GM21529 (cell line): ENCODE measurements at regions not wholly inside any gene's neighbourhood (a gene's known extent, or its start where the extent isn't known, plus 50 kb on each side); places are given as distances from the start of the nearest gene placed in this dataset.
A peak's percentile ranks its signal among the peaks of the same experiment; 100 is the strongest.

Experiments used
- ATAC-seq: cut with Tn5 transposase; IDR thresholded peaks from one replicate; pipeline ENCODE4 v1.9.1; 2021; ENCODE audit not compliant: unreplicated experiment

DNA sequence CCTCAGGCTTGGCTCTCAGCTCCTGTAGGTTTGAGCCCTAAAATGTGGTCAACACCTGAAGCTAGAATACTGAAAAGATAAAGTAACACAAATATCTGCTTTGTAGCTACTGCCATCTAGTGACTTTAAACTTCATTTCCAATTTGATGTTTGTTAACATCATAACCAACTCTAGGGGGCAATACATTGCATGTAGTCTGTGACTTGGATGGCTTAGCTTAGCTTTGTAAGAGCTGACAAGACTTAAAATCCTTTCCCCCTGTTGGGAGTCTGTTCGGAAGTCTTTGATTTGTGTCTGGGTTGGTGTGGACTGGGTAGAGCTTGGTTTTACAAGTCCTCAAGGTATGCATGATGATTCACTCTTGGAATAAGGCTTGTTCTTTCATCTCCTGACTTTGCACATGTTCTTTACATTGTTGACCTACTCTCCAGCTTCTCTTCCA lies 51.7 kb downstream of the SCN11A start:
- peak; percentile 86 for ATAC-seq

DNA sequence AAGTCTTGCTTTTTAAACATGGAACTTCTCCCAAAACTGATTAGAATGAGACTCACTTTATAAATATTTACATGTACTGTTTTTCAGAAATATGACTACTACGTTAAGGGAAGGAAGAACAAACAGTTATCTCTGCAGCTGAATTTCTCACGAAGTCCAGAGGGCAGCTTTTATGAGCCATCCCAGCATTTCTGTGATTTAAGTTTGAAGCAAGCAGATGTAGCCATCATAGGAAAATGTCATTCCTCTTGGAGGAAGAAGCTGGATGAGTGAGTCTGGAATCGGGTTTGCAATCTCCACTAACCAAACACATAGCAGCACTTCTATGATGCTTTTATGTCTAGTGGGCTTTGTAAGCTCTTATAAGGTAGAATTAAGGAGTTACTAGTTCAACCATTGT lies 53.7 kb downstream of the SCN11A start:
- ATAC-seq, result no peak

DNA sequence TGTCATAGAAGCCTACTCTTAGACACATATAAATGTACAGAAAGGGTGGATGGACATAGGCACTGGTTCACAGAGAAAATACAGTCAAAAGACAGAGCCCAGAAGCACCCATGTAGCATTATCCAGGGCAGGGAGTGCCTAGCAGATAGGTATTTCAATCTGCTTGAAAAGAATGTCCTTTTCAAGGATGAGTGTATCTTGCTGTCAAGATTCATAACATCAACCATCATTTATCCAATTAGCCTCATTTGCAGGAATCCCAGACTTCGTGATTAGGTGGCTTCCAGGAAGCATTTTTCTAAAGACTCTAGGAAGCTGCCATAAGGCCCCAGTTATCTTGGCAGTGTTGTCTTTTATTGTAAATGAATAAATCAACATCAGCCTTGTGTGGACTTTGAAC lies 55.6 kb downstream of the SCN11A start:
- ATAC-seq, result no peak

DNA sequence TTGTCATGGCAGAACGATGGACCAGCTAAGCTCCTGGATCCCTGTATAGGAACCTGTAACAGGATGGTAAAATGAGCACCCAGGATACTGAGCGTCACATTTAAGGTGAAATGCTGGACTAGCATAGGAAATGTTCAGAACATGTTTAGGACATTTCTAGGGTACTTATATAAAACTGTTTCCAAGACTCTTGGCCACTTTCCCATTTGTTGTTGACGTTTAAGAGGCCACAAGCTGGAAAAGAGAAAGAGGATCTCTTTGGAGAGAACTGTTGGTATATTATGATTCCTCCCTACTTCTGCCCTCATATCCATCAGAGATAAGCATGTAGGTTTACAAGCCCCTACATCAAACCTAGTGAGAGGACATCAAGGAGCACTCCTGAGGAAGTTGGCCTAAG lies 57.5 kb downstream of the SCN11A start:
- ATAC-seq, result no peak

DNA sequence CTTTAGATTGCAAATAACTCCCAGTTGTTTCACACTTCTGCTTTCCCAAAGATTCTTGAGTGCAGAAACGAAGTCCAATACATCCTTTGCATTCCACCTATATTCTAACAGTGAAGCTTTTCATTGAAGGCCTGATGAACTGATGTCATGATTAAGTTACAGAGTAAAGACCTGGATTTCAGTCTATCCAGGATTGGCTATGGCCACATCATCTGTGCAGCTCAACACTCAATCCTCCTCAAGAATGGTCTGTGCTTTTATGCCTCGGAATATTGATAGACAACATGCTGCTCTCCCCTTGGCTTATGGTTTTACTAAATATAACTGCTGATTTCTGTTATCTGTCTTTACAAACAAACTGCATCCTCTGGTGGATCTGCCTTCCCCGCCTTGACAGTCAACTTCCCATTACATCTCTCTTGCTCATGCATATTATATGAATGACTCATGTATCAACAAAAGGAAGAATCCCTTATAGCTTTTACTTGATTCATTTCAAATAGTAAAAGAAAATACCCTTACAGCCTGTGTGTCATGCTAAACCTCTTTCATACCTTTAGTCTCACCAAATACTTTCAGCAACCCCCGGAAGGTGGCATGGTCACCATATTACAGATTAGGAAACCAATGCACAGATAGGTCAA lies 59.5 kb downstream of the SCN11A start:
- ATAC-seq, result no peak

DNA sequence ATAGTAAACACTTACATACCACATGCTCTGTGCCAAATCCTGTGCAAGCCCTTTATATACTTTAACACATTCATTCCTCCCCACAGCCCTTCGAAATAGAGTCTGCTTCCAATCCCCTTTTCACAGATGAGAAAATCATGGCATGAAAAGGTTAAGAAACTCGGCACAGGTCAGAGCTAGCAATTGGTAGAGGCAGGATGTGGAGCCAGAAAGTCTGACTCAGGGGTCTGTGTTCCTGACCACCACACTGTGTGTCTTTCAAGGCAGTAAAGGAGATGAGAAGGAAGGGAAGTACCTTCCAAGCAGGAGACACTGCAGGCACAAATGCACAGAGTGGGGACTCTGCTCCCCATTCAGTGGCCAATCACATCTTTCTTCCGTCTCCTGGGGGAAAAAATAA lies 61.1 kb downstream of the SCN11A start:
- no peak for ATAC-seq

DNA sequence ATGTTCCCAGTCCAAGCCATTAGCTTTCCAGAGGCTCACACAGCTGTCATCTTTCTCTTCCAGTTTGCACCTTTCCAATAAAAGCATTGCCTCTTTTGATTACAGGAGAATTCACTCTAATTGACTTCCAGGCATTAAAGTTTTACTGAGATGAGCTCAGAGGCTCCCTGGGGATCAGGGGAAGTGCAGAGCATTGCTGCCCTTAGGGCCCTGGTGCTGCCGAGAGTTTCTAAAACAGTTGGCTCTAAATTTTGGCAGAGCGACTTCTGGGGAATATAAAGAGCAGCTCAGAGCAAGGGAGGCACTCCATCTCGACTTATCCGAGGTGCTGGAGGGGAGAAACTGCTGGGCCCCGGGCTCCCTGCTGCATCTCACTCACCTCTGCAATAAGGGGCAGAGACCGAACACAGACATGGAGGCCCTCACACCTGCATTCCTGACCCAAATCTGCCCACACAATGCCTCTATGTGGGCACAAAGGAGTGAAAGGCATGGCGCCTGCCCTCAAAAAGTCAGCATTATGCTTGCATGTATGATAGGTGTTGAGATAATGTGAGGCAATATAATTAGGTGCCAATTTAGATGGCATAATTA lies 61.7 kb downstream of the SCN11A start:
- ATAC-seq, result no peak

DNA sequence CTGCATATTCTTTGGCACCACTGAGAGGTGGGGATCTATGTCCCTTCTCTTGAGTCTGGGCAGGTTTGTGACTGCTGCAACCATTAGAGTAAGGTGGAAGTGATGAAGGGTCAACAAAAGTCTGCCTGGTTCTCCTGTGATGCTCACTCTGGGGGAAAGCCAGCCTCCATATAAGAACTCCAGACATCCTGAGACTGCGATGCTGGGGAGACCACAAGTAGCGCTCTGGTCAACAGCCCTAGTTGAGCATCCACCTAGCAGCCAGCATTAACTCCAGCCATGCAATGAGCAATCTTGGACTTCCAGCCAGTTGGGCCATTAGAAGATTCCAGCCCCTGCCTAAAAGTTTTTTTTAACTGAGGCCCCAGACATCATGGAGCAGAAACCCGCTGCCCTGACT lies 62.8 kb downstream of the SCN11A start:
- ATAC-seq, result no peak

DNA sequence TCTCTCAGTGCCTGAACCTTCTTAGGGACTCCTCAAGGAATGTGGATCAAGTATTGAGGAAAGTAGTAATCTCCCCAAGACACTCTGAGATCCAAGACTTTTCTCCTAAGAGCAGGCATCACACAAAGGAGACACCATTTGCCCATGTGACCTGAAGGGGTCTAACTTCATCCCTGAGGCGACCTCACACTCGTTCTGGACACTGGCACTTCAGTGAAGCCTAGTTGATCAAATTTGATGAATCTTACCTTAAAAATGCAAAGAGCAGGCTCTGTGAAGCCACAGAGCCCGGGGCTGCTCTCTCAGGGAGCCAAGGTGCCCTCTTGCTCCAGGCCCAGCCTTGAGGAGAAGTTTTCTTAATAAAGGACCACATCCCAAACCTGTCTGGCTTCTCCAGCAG lies 64.3 kb downstream of the SCN11A start:
- no peak for ATAC-seq

DNA sequence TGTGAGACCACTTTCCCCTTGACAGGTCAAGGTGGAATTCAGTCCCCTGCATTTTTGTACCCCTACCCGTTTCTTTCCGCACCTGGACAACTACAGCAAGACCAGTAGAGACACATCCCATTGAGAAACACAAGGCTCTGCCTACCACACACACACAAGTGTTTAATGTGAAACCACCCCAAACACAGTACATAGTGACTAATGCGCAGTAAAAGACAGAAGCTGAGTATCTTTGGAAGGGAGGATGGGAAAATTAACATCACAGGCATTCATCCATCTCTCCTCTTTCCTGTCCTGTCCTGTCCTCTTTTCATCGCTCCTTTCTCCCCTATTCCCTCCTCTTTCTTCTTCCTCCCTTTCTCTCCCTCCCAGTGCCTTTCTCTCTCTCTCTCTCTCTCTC lies 64.8 kb downstream of the SCN11A start:
- ATAC-seq, result no peak

DNA sequence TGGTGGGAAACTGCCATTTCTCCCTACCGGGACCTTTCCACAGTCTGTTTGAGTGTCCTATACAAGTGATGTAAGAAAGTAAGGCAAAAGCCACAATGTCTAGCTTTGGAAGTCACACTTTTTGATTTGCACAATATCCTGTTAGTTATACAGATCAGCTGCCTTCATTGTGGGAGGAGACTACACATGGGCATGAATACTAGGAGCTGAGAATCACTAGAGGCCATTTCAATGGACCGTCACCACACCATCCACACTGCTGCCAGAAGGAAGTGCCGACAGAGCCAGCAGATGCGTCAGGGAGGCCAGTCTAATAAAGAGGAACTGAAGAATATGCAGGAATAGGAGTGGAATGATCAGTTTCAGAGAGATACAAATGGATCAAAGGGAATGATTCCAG lies 65.8 kb downstream of the SCN11A start:
- no peak for ATAC-seq

DNA sequence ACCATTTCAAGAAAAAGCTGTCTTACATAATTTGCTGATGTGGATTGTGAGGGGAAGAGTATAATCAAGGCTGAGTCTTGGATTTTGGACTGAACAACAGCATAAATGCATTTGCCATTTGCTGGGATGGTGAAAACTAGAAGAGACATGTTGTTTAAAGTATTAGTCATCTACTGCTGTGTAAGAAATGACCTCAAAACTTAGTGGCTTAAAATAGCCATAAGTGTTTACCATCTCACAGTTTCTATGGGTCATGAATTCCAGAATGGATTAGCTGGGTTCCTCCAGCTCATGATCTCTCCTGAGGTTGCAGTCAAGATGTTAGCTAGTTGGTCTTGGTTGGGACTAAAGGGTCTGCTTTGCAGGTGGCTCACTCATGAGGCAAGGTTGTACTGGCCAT lies 66.2 kb downstream of the SCN11A start:
- no peak for ATAC-seq

DNA sequence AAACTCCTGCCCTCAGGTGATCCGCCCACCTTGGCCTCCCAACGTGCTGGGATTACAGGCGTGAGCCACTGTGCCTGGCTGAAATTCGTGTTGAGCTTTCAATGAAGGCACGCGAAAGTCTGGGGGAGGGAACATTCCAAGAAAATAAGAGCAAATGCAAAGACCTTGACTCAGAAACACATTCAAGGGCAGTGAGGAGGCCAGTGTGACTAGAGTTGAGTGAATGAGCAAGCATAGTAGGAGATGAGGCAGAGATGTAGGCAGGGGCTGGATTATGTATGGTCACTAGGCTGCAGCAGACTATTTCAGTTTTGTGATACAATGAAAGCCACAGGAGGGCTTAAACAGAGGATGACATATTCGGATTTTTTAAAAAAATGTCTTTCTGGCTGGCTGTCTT lies 67.0 kb downstream of the SCN11A start:
- ATAC-seq, result no peak

DNA sequence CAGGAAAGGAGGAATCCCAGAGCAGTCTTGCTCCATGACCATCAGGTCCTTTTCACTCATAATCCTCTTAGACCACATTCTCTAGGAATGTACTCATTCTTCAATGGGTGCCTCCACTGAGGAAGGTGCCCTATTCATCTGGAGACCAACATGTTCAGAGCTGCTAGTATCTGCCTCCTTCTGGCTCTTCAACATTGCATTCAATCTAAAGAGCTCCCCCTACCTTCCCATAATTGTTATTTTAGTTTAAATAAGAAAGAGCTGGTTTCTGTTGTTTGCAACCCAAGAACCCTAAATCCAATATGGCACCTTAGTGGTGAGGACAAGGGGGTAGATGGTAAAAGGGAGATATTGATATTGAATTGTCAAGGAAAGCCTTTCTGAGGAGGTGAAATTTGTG lies 67.6 kb downstream of the SCN11A start:
- no peak for ATAC-seq

DNA sequence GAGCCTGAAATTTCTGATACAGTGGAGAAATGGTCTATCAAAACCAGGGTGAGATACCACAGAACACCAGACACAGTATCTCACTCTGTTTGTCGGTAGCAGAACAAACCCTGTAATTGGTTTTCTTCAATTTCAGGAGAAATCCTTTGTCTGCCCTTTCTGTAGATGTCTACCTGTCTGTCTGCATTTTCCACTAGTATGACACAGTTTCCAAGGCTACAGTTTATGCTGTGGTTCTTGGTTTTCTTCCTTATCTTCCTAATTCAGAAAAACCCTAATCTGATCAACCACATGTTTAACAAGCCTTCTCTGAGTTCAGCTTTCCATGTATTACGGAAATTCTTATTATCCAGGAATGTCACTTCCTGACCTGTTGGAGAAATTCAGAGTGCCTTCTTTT lies 70.8 kb downstream of the SCN11A start:
- no peak for ATAC-seq

DNA sequence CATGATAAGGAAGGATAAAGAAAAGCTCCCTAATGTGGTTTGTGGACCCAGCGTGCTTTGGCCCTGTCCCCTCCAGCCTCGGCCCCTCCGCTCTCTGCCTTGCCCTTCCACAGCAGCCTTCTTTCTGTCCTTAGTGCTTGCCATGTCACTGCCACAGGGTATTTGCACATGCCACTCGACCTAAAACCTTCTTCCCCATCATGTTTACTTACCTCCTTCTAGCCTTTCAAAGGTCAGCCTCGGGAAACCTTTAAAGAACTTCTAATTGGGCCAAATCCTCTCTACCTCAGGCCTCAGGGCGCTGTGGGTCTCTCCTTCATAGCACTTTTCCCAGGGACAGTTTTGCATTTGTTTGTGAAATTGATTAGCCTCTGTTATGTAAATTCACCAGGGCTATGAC lies 73.0 kb downstream of the SCN11A start:
- no peak for ATAC-seq

DNA sequence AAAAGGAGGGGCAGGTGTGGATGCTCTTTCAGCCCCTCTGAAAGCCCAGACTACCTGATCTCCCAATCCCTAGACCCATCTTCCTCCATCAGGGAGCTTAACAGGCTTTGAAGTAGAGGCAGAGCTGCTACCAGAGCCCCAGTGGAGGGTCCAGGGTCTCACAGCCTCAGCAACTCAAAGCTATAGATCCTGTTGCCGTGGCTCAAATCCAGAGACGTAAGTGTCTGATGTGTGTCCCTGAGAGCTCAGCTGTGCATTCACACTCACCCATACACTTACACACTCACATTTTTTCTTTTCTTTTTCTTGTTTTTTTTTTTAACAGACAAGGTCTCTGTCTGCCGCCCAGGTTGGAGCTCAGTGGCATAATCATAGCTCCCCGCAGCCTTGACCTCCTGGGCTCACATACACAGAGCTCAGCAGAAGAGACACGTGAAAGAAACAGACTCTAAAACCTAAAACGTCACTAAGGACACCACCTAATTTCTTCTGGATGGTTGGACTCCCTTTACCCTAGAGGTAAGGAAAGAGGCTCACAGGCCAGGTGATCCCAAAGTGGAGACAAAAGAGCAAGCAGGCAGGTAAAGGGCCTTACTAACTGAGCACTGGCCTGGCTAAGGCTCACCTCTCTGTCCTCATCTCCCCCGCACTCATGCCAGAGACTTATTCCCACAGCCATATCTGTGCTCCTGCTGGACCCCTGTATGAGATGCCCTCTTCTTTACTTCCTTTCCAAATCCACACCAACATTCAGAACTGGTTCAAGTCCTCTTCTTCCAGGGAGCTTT lies 80.7 kb downstream of the SCN11A start:
- no peak for ATAC-seq

DNA sequence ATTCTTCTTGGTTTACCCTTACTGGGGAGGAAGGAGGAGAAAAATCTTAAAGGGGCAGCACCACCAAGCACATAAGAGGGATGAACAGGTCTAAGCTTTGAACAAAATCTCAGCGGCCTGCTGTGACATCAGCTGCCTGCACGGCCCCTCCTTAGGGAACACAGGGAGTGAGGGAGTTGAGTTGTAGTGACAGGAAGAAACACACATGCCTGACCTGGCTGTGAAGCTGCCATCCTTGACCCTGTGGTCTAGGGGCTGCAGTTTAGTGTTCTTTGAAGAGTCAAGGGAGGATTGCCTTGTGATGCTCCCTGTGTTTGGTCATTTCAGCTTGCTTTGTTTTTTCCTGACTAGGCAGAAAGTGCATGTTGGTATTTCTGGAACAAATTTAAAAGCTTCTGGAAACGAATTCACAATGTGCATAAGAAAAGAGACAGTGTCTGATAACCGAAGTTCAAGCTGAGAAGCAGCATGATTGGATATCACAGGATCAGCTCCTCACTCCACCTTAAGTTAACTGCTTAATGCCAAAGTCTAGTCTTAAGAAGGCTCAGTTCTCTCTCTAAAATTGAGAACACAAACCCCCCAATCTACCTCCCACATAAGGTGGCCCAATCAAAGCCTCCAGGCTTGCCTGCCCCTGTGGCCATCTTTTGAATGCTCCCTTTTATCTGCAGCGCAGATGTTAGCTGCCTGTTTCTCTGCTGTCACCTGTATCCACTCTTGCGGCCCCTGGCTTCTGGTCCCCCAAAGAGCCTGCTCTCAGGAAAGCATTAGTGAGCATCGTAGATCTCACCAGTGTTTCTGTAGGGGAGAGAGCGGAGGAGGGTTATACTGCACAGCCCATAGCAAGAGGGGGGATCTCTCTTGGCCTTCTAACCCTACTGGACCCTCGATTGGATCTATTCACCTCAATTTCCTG lies 82.2 kb downstream of the SCN11A start:
- ATAC-seq, result no peak

DNA sequence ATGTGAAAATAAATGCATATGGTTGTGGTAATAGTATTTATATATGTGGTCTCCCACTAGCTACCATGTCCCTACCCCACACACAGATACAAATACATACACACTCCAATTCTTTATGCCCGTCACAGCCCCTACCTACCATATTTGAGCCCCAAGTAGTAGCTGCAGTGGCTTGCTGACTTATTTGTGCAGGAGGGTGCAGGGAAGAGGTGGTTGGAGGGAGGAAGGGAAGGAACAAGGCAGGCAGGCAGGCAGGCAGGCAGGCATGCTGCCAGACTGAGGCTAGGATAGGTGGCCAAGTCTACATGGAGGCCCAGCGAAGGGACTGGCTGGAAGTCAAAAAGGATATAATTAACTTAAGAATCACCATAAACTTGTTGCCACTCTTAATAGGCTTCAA lies 82.9 kb downstream of the SCN11A start:
- ATAC-seq, result no peak

DNA sequence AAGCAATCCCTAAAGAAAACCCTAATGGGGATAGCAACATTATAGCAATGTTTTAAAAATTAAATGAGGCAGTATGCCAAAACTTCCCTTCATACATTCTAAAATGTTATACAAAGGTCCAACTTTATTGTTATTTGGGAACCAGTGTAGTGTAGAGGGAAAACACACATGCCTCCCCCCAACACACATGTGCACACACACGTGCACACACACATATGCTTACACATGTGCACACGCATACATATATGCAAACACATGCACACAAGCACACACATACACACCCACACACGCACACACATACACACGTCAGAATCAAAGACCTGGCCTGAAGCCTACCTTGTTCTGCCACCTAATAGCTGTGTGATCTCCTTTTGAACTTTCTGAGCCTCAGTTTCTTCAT lies 83.3 kb downstream of the SCN11A start:
- no peak for ATAC-seq

DNA sequence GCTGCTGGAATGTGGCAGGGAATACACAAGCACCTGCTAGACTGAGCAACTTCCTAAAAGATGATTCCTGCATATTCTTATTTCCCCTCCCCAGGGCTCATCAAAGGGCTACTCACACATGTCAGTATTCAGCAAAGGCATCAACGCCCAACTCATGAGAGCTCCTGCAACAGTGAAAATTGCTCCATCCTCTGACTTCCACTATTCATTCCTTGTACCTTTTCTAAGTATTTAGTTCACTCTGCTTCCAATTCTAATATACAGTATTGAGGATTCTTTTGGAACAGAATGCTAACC lies 84.1 kb downstream of the SCN11A start:
- ATAC-seq, result no peak
